ENCODE measurements at regions not wholly inside any gene's neighbourhood (a gene's known extent, or its start where the extent isn't known, plus 50 kb on each side); places are given as distances from the start of the nearest gene placed in this dataset.

- Mint-ChIP-seq H3K27me3 (ENCODE audit: insufficient read depth) (no peaks in the 10 kb centered on the region; the same call in none of the 2 replicates), H3K4me1 (ENCODE audit: low read depth) (peaks cover 12% of the 10 kb centered on the region; the same call in 1 of the 2 replicates), H3K9me3 (no peaks in the 10 kb centered on the region), H3K4me3 (no peak overlapping the region), H3K36me3 (ENCODE audit: low read depth) (no peaks in the 10 kb centered on the region), H3K27ac (no peak overlapping the region)
- TF ChIP-seq CTCF (IDR thresholded peaks at IDR 0.05), result no peak
- DNase-seq, result no peak
Measured at GRCh38 chr16:64627781-64628180, 494.1 kb downstream of the CDH11 start.

- no peaks in the 10 kb centered on the region for H3K36me3 Mint-ChIP-seq (ENCODE audit: low read depth)
- no peak overlapping the region for H3K27ac Mint-ChIP-seq
- no peaks in the 10 kb centered on the region; the same call in none of the 2 replicates for H3K27me3 Mint-ChIP-seq (ENCODE audit: insufficient read depth)
- DNase-seq, result no peak
- no peaks in the 10 kb centered on the region for H3K9me3 Mint-ChIP-seq
- no peak overlapping the region for H3K4me3 Mint-ChIP-seq
- TF ChIP-seq CTCF (IDR thresholded peaks at IDR 0.05), result no peak
- peaks cover 12% of the 10 kb centered on the region; the same call in 1 of the 2 replicates for H3K4me1 Mint-ChIP-seq (ENCODE audit: low read depth)
Measured at GRCh38 chr16:64627288-64627687, 494.6 kb downstream of the CDH11 start.

DNA sequence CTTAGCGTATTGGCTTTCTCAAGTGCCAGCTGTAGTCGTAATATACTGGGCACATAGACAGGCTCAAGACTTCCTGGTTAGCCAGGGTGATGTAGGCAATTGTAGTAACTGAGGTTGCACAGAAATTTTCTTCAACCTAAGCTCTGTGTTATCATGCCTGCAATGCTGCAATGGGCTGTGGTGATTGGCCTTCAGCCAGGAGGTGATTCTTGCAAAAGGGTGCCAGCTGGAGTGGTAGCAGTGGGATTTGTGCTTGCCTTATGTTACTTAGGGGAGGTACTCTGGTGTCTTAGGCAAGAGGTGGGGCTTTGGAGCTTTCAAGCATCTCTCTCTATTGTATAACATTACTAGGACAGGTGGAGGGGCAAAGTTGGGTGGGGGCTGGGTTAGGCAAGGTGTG, 495.1 kb downstream of the CDH11 start:
- Mint-ChIP-seq H3K27me3 (ENCODE audit: insufficient read depth) (no peaks in the 10 kb centered on the region; the same call in none of the 2 replicates), H3K9me3 (no peaks in the 10 kb centered on the region), H3K4me3 (no peak overlapping the region), H3K27ac (no peak overlapping the region), H3K36me3 (ENCODE audit: low read depth) (no peaks in the 10 kb centered on the region), H3K4me1 (ENCODE audit: low read depth) (peaks cover 12% of the 10 kb centered on the region; the same call in 1 of the 2 replicates)
- DNase-seq, result no peak
- no peak for TF ChIP-seq CTCF (IDR thresholded peaks at IDR 0.05)

DNA sequence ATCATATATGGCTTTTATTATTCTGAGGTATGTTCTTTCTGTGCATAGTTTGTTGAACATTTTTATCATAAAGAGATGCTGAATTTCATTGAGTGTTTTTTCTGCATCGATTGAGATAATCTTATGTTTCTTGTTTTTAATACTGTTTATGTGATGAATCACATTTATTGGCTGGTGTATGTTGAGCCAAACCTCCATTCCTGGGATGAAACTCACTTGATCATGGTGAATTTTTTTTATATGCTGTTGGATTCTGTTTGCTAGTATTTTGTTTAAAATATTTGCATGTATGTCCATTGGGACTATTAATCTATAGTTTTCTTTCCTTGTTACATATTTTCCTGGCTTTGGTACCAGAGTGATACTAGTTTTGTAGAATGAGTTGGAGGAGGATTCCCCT, 500.2 kb downstream of the CDH11 start:
- Mint-ChIP-seq H3K36me3 (ENCODE audit: low read depth) (no peaks in the 10 kb centered on the region), H3K27me3 (ENCODE audit: insufficient read depth) (peaks cover 4% of the 10 kb centered on the region; the same call in 1 of the 2 replicates), H3K4me1 (ENCODE audit: low read depth) (no peaks in the 10 kb centered on the region), H3K27ac (no peak overlapping the region), H3K9me3 (no peaks in the 10 kb centered on the region), H3K4me3 (no peak overlapping the region)
- DNase-seq, result no peak
- no peak for TF ChIP-seq CTCF (IDR thresholded peaks at IDR 0.05)

DNA sequence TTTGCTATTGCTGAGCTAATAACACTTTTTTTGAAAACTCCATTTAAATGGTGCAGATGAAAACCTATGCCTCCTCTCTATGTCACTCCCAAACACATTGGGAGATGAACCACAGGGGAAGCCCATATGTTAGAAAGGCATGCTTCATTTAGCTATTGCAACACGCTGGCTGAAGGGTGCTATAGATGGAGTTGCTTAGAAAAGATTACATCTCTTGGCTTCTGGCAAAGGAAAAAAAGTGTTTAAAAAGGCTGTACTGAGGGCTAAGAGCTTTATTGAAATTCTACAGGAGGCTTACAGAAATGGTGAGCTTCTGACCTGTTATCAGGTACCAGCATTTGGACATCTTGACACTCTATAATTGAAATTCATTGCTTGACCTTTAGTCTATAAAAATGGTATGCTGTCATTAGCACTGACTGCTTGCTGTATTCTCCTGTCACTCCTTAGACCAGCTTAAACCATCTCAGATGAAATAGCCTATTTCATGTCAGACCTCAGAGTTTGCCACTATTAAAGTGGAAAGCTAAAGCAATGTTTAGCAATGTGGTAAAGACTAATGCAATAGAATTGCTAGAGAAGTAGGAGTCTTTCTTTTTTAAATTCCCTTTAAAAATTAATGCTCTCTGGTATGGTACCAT, 503.9 kb downstream of the CDH11 start:
- Mint-ChIP-seq H3K27me3 (ENCODE audit: insufficient read depth) (peaks cover 6% of the 10 kb centered on the region; the same call in 1 of the 2 replicates), H3K27ac (no peak overlapping the region), H3K4me3 (no peak overlapping the region), H3K36me3 (ENCODE audit: low read depth) (no peaks in the 10 kb centered on the region), H3K4me1 (ENCODE audit: low read depth) (no peaks in the 10 kb centered on the region), H3K9me3 (peaks cover 5% of the 10 kb centered on the region; the same call in 1 of the 2 replicates)
- no peak for DNase-seq
- no peak for TF ChIP-seq CTCF (IDR thresholded peaks at IDR 0.05)

Data from HFFc6 (cell line).